ENCODE measurements at regions not wholly inside any gene's neighbourhood (a gene's known extent, or its start where the extent isn't known, plus 50 kb on each side); places are given as distances from the start of the nearest gene placed in this dataset.

DNA sequence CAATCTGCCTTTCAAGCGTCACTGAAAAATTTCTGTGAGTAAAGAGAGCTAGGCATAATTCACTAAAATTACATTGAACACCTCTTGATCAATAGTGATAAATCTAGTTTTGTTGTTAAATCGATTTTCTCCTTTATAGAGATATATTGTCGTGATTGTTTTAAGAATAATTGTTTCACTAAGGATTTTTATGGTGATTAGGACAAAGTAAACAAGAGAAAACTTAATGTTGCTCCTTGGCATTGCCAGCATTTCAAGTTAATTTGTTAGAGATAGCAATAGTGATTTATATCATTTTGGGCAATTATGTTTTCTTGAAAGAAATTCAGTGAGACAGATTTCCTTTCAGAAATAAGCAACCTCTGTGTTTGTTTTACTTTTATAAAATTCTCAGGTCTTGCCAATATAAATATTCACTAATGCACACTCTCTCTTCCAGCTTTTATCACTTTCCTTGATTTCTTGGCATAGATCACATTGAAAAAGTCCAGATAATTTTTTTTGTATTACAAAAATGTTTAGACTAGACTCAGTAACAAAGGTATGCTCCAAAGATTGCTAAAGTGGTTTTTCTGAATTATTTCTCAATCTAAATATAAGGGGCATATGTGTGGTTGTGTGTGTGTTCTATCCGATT, 538.7 kb downstream of the TFEC start:
- ATAC-seq (replicated peaks), result no peak
- Mint-ChIP-seq H3K27ac (no peak overlapping the region), H3K36me3 (no peaks in the 10 kb centered on the region), H3K27me3 (peaks cover 0 to 6% of the 10 kb centered on the region in 2 donors), H3K4me3 (no peak overlapping the region), H3K9me3 (no peaks in the 10 kb centered on the region), H3K4me1 (no peaks in the 10 kb centered on the region)
- no peak for DNase-seq

- H3K27me3 Mint-ChIP-seq, result peaks cover 29 to 39% of the 10 kb centered on the region in 2 donors
- H3K36me3 Mint-ChIP-seq, result no peaks in the 10 kb centered on the region
- H3K9me3 Mint-ChIP-seq, result no peaks in the 10 kb centered on the region
- H3K27ac Mint-ChIP-seq, result no peak overlapping the region
- peaks cover 6 to 10% of the 10 kb centered on the region in 2 donors for H3K4me1 Mint-ChIP-seq
- DNase-seq (no peak), ATAC-seq (replicated peaks) (no peak)
- no peak overlapping the region for H3K4me3 Mint-ChIP-seq
Observed at GRCh38 chr7:115479448-115479847, 551.1 kb downstream of the TFEC start.

DNA sequence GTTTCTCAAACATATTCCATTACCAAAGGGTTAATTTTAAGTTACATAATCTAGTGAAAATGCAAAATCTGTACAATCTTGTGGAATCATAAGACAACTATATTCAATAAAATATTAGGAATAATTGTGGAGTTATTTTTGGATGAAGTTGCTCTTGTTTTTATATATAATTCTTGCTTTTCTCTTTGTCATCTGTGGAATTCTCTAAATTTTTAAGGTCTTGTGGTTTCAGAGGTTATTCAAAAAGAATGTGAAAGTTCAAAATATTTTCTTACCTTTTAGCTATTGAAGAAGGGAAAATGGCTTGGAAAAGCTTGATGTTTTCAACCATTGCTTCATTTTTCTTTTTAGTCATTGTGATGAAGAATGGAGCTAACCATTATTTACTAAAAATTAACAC, 552.1 kb downstream of the TFEC start:
- H3K4me1 Mint-ChIP-seq, result peaks cover 6 to 10% of the 10 kb centered on the region in 2 donors
- H3K27ac Mint-ChIP-seq, result no peak overlapping the region
- H3K27me3 Mint-ChIP-seq, result peaks cover 29 to 42% of the 10 kb centered on the region in 2 donors
- H3K4me3 Mint-ChIP-seq, result no peak overlapping the region
- no peak for DNase-seq
- H3K9me3 Mint-ChIP-seq, result no peaks in the 10 kb centered on the region
- H3K36me3 Mint-ChIP-seq, result no peaks in the 10 kb centered on the region
- ATAC-seq (replicated peaks), result no peak

- H3K27me3 Mint-ChIP-seq, result peaks cover 29 to 42% of the 10 kb centered on the region in 2 donors
- no peaks in the 10 kb centered on the region for H3K9me3 Mint-ChIP-seq
- peak overlapping the region; percentile 73 to 85 for H3K4me3 Mint-ChIP-seq
- peak in 1 of 2 donors; percentile 47 for ATAC-seq (replicated peaks)
- H3K36me3 Mint-ChIP-seq, result no peaks in the 10 kb centered on the region
- no peak for DNase-seq
- no peak overlapping the region for H3K27ac Mint-ChIP-seq
- peaks cover 6 to 10% of the 10 kb centered on the region in 2 donors for H3K4me1 Mint-ChIP-seq
Observed at GRCh38 chr7:115477193-115477651, 553.3 kb downstream of the TFEC start.

GRCh38 chr7:115476671-115477181, 553.8 kb downstream of the TFEC start:
- no peaks in the 10 kb centered on the region for H3K9me3 Mint-ChIP-seq
- H3K4me1 Mint-ChIP-seq, result peaks cover 6 to 10% of the 10 kb centered on the region in 2 donors
- no peaks in the 10 kb centered on the region for H3K36me3 Mint-ChIP-seq
- no peak for DNase-seq
- H3K4me3 Mint-ChIP-seq, result peak overlapping the region; percentile 73 to 85
- no peak overlapping the region for H3K27ac Mint-ChIP-seq
- H3K27me3 Mint-ChIP-seq, result peaks cover 26 to 39% of the 10 kb centered on the region in 2 donors
- ATAC-seq (replicated peaks), result peak in 1 of 2 donors; percentile 37

DNA sequence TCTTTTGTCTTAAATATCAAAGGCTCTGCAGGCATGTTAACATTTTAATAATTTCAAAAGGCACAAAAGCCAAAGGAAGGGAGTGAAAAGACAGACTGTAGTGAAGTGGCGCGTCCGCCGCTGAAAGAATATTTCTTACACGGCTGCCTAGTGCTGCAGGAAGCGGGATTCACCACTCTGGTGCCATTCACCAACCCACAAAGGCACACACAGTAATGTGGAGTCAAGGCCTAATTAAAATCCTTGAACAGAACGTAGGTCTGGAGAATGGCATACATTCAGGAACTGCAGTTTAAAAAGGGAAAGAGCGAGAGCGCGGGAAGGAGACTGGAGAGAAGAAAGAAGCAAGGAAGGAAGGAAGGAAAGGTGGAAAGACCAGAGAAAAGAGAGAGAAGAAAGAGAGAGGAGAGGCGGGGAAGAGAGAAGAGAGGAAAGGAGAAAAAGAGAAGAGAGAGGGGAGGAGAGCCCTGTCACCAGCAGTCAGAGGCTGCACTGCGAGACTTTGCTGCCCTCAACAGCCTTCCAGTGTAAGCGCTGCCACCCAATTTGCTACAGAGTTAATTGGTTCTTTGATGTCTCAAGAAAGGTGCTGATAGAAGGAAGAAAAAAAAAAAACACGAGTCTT, 554.0 kb downstream of the MDFIC start:
- Mint-ChIP-seq H3K27me3 (peaks cover 22 to 32% of the 10 kb centered on the region in 2 donors), H3K9me3 (no peaks in the 10 kb centered on the region), H3K36me3 (no peaks in the 10 kb centered on the region), H3K4me1 (peaks cover 6 to 10% of the 10 kb centered on the region in 2 donors), H3K4me3 (no peak overlapping the region), H3K27ac (no peak overlapping the region)
- ATAC-seq (replicated peaks) (peak; percentile 68 to 72), DNase-seq (no peak)

DNA sequence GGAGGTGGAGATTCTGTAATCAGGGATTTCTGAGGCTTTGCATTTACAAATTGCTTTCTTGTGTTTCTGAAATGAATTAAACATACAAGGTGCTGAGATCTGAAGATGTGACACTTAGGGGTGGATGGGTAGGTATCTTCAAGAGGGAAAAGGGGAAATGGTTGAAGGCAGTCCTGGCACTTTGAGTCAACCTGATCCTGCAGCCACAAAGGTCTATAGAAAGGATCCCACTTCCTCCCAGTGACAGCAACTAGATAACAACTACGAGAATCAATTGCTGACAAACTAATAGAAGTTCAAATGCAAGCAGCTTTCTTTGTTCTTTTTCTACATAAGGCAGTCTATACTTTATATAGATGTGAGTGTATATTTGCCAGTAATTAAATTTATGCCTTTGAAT, 553.3 kb downstream of the MDFIC start:
- no peak for DNase-seq
- Mint-ChIP-seq H3K36me3 (no peaks in the 10 kb centered on the region), H3K4me1 (peaks cover 6 to 10% of the 10 kb centered on the region in 2 donors), H3K27ac (no peak overlapping the region), H3K9me3 (no peaks in the 10 kb centered on the region), H3K4me3 (no peak overlapping the region), H3K27me3 (peaks cover 22 to 32% of the 10 kb centered on the region in 2 donors)
- ATAC-seq (replicated peaks), result peak; percentile 73 to 77

- Mint-ChIP-seq H3K9me3 (no peaks in the 10 kb centered on the region), H3K4me1 (peaks cover 6 to 10% of the 10 kb centered on the region in 2 donors), H3K4me3 (no peak overlapping the region), H3K27me3 (peaks cover 15 to 25% of the 10 kb centered on the region in 2 donors), H3K27ac (no peak overlapping the region), H3K36me3 (no peaks in the 10 kb centered on the region)
- ATAC-seq (replicated peaks) (no peak), DNase-seq (no peak)
Observed at GRCh38 chr7:115474137-115474536, 552.2 kb downstream of the MDFIC start.

GRCh38 chr7:115471891-115472290, 550.0 kb downstream of the MDFIC start:
- peaks cover 3 to 5% of the 10 kb centered on the region in 2 donors for H3K4me1 Mint-ChIP-seq
- DNase-seq (no peak), ATAC-seq (replicated peaks) (no peak)
- H3K27ac Mint-ChIP-seq, result no peak overlapping the region
- H3K36me3 Mint-ChIP-seq, result no peaks in the 10 kb centered on the region
- no peak overlapping the region for H3K4me3 Mint-ChIP-seq
- peaks cover 12 to 16% of the 10 kb centered on the region in 2 donors for H3K27me3 Mint-ChIP-seq
- no peaks in the 10 kb centered on the region for H3K9me3 Mint-ChIP-seq

GRCh38 chr7:115462301-115463015, 540.6 kb downstream of the MDFIC start:
- H3K9me3 Mint-ChIP-seq, result no peaks in the 10 kb centered on the region
- no peak for ATAC-seq (replicated peaks)

GRCh38 chr7:115449689-115450088, 527.8 kb downstream of the MDFIC start:
- Mint-ChIP-seq H3K9me3 (no peaks in the 10 kb centered on the region), H3K27ac (no peak overlapping the region), H3K4me1 (peaks cover 0 to 5% of the 10 kb centered on the region in 2 donors), H3K36me3 (no peaks in the 10 kb centered on the region), H3K4me3 (no peak overlapping the region), H3K27me3 (peaks cover 6 to 8% of the 10 kb centered on the region in 2 donors)
- DNase-seq (no peak), ATAC-seq (replicated peaks) (no peak)

More at GRCh38 chr7:115462301-115463015, 540.6 kb downstream of the MDFIC start:
- Mint-ChIP-seq H3K36me3 (no peaks in the 10 kb centered on the region), H3K27me3 (peaks cover 7% of the 10 kb centered on the region in 2 donors), H3K4me1 (no peaks in the 10 kb centered on the region), H3K27ac (no peak overlapping the region), H3K4me3 (no peak overlapping the region)
- DNase-seq, result no peak

- no peak overlapping the region for H3K27ac Mint-ChIP-seq
- peaks cover 4 to 7% of the 10 kb centered on the region in 2 donors for H3K27me3 Mint-ChIP-seq
- H3K36me3 Mint-ChIP-seq, result no peaks in the 10 kb centered on the region
- H3K9me3 Mint-ChIP-seq, result no peaks in the 10 kb centered on the region
- ATAC-seq (replicated peaks) (no peak), DNase-seq (no peak)
- H3K4me1 Mint-ChIP-seq, result peaks cover 0 to 5% of the 10 kb centered on the region in 2 donors
- no peak overlapping the region for H3K4me3 Mint-ChIP-seq
Observed at GRCh38 chr7:115447495-115447894, 525.6 kb downstream of the MDFIC start.

GRCh38 chr7:115441033-115441432, 519.1 kb downstream of the MDFIC start:
- Mint-ChIP-seq H3K4me3 (no peak overlapping the region), H3K4me1 (peaks cover 1 to 3% of the 10 kb centered on the region in 2 donors), H3K27ac (no peak overlapping the region)

DNA sequence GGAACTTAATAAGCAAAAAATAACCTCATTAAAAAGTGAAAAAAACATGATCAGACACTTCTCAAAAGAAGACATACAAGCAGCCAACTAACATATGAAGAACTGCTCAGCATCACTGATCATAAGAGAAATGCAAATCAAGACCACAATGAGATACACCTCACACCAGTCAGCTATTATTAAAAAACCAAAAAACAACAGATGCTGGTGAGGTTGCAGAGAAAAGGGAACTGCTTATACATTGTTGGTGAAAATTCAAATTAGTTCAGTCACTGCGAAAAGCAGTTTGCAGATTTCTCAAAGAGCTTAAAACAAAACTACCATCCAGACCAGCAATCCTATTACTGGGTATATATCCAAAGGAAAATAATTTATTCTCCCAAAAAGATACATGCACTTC, 513.3 kb downstream of the MDFIC start:
- ATAC-seq (replicated peaks), result peak; percentile 89 to 96
- peaks cover 11 to 34% of the 10 kb centered on the region in 2 donors for H3K4me1 Mint-ChIP-seq
- H3K27me3 Mint-ChIP-seq, result no peaks in the 10 kb centered on the region
- H3K9me3 Mint-ChIP-seq, result peaks cover 1 to 3% of the 10 kb centered on the region in 2 donors
- H3K36me3 Mint-ChIP-seq, result no peaks in the 10 kb centered on the region
- H3K27ac Mint-ChIP-seq, result no peak overlapping the region
- DNase-seq, result no peak
- H3K4me3 Mint-ChIP-seq, result no peak overlapping the region

More at GRCh38 chr7:115441033-115441432, 519.1 kb downstream of the MDFIC start:
- Mint-ChIP-seq H3K9me3 (peaks cover 1 to 2% of the 10 kb centered on the region in 2 donors), H3K27me3 (peaks cover 0 to 5% of the 10 kb centered on the region in 2 donors), H3K36me3 (no peaks in the 10 kb centered on the region)
- DNase-seq (no peak), ATAC-seq (replicated peaks) (no peak)

All from stimulated activated naive B cell treated with anti-CD40 and anti-IgM and Interleukin-4, amounts not matched to agents 10 μg/mL and 1 μg/mL and 100 μg/mL, for 72 hours (primary cell).